Kidney epithelial cell (primary cell): ENCODE measurements at regions not wholly inside any gene's neighbourhood (a gene's known extent, or its start where the extent isn't known, plus 50 kb on each side); places are given as distances from the start of the nearest gene placed in this dataset.

Experiments
- DNase-seq: peaks from one replicate; pipeline ENCODE4 v3.0.0-alpha.2; 2010; ENCODE audit warnings: low read depth
- H3K27me3 ChIP-seq: 2 replicates; pipeline ENCODE4 v1.6.0; 2011; ENCODE audit warnings: low read length; ENCODE audit not compliant: control insufficient read depth, insufficient read depth
- H3K36me3 ChIP-seq: 2 replicates; pipeline ENCODE4 v1.5.1; 2011; ENCODE audit warnings: low read length; ENCODE audit not compliant: control insufficient read depth, insufficient read depth
- H3K4me3 ChIP-seq: 2 replicates; pipeline ENCODE4 v1.5.1; 2011; ENCODE audit warnings: low read depth, mild to moderate bottlenecking, control low read depth, low read length
- TF ChIP-seq, protein P1 (sequence below): IDR thresholded peaks from 2 replicates; pipeline ENCODE4 v1.5.1; 2011; ENCODE audit warnings: mild to moderate bottlenecking, moderate library complexity, low read length, control low read depth, inconsistent platforms; ENCODE audit not compliant: insufficient read depth, poor library complexity, severe bottlenecking

DNA sequence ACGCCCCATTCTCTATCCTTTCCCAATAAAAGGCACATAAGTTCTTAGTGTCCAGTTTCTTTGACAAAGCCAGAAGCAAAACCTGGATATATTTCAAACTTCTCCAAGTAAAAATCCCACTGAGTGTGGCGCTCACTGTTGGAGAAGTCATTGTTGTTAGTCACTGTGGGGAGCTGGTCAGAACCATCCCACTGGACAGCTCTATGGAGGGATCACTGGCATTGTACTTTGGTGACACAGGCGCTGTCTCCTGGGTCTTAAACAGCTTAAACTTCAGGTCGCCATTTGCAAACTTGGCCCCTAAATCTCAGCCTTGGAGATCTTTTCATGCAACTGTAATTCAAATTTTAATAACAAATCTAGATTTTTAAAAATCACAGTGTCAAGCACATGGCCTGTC lies 111.5 kb upstream of the SLC24A3 start:
- Histone ChIP-seq H3K27me3 (no peaks in the 10 kb centered on the region), H3K4me3 (no peak overlapping the region), H3K36me3 (no peaks in the 10 kb centered on the region)
- TF ChIP-seq, protein P1, sequence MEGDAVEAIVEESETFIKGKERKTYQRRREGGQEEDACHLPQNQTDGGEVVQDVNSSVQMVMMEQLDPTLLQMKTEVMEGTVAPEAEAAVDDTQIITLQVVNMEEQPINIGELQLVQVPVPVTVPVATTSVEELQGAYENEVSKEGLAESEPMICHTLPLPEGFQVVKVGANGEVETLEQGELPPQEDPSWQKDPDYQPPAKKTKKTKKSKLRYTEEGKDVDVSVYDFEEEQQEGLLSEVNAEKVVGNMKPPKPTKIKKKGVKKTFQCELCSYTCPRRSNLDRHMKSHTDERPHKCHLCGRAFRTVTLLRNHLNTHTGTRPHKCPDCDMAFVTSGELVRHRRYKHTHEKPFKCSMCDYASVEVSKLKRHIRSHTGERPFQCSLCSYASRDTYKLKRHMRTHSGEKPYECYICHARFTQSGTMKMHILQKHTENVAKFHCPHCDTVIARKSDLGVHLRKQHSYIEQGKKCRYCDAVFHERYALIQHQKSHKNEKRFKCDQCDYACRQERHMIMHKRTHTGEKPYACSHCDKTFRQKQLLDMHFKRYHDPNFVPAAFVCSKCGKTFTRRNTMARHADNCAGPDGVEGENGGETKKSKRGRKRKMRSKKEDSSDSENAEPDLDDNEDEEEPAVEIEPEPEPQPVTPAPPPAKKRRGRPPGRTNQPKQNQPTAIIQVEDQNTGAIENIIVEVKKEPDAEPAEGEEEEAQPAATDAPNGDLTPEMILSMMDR, result no peak
- DNase-seq, result no peak

DNA sequence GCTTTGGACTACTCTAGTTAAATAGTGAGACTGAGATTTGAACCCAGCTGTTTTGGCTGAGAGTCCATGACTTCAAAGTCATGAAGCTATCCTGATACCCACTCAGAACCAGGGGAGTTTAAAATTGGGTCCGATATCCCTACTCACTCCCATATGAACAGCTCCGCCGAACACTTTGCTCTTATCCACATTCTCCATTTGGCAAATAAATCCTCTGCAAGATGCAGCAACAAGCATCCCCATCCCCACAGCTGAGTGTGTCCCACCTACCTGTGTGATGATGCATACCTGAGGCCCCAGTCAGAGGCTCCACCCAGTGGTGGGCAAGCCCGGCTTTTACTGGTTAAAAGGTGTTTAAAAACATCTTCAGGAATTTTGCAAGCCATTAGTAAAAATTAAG lies 108.3 kb upstream of the SLC24A3 start:
- no peak overlapping the region for H3K4me3 ChIP-seq
- no peaks in the 10 kb centered on the region for H3K36me3 ChIP-seq
- TF ChIP-seq, protein P1, result no peak
- DNase-seq, result no peak
- no peaks in the 10 kb centered on the region for H3K27me3 ChIP-seq

DNA sequence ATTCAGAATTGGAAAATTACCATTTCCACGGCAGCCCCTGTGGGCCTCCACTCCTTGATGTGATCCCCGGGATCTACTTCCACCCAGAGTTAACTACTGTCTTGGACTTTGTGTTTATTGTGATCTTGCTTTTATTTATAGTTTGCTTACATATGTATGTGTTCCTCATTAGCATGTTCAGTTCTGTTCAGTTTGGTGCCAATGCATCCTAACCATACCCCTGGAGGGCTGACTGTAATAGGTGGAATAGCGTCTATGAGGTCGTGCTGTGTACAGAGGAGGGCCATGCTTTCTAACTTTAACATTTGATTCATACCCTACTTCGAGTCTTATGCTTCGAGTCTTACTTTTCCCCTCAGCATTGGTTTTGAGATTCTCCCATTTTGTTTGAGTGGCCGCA lies 104.3 kb upstream of the SLC24A3 start:
- no peaks in the 10 kb centered on the region for H3K27me3 ChIP-seq
- DNase-seq, result no peak
- TF ChIP-seq, protein P1, result no peak
- no peak overlapping the region for H3K4me3 ChIP-seq
- H3K36me3 ChIP-seq, result no peaks in the 10 kb centered on the region

GRCh38 chr20:19110285-19110684 lies 102.2 kb upstream of the SLC24A3 start:
- Histone ChIP-seq H3K4me3 (no peak overlapping the region), H3K27me3 (no peaks in the 10 kb centered on the region), H3K36me3 (no peaks in the 10 kb centered on the region)
- TF ChIP-seq, protein P1, result no peak
- DNase-seq, result no peak

- TF ChIP-seq, protein P1, result no peak
- no peak overlapping the region for H3K4me3 ChIP-seq
- no peak for DNase-seq
Measured at GRCh38 chr20:19110881-19111460, 101.5 kb upstream of the SLC24A3 start.

DNA sequence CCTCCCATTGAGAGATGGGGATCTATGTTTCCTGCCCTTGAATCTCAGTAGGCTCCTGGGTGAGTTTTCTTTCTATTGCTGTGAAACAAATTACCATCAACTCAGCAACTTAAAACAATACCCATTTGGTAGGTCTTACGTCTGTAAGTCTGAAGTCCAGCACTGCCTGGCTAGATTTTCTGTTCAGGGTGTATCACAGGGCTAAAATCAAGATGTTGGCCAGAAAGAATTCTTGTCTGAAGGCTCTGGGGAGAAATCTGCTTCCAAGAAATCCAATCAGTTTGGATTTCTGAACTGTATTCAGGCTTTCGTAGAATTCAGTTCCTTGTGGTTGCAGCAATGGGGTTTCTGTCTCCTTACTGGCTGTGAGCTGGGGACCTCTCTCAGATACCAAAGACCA lies 99.6 kb upstream of the SLC24A3 start:
- Histone ChIP-seq H3K27me3 (no peaks in the 10 kb centered on the region), H3K4me3 (no peak overlapping the region), H3K36me3 (no peaks in the 10 kb centered on the region)
- DNase-seq, result no peak
- TF ChIP-seq, protein P1, result no peak

More at GRCh38 chr20:19110881-19111460, 101.5 kb upstream of the SLC24A3 start:
- no peaks in the 10 kb centered on the region for H3K36me3 ChIP-seq
- no peaks in the 10 kb centered on the region for H3K27me3 ChIP-seq
